ENCODE measurements at regions not wholly inside any gene's neighbourhood (a gene's known extent, or its start where the extent isn't known, plus 50 kb on each side); places are given as distances from the start of the nearest gene placed in this dataset.

- TF ChIP-seq EZH2 (IDR thresholded peaks at IDR 0.05; ENCODE audit: insufficient read depth, low read length) (no peak), CTCF (IDR thresholded peaks at IDR 0.05; ENCODE audit: insufficient read depth, low read depth, low read length) (no peak)
These were observed 1012.2 kb upstream of the CADM2 start for GRCh38 chr3:83946554-83946953.
